ENCODE measurements at regions not wholly inside any gene's neighbourhood (a gene's known extent, or its start where the extent isn't known, plus 50 kb on each side); places are given as distances from the start of the nearest gene placed in this dataset.

GRCh38 chr2:136713739-136714138 lies 51.6 kb upstream of the THSD7B start:
- no peak overlapping the region for H3K14ac ChIP-seq (ENCODE audit: insufficient read depth, low read length)
- Mint-ChIP-seq H3K4me1 (no peaks in the 10 kb centered on the region), H3K9me3 (no peaks in the 10 kb centered on the region; a peak in 1 of 5 replicates)

More at GRCh38 chr2:136713739-136714138, 51.6 kb upstream of the THSD7B start:
- no peaks in the 10 kb centered on the region for H3K23me2 ChIP-seq (ENCODE audit: insufficient read length, low read depth, low read length, poor library complexity, severe bottlenecking)
- H3K23ac ChIP-seq (ENCODE audit: insufficient read length, low read depth, low read length): no peak overlapping the region
- no peak overlapping the region for H3K4me2 ChIP-seq (ENCODE audit: insufficient read depth, insufficient read length, low read length)
- no peak overlapping the region for H3K18ac ChIP-seq (ENCODE audit: insufficient read length, low read depth, low read length)
- H2BK15ac ChIP-seq (ENCODE audit: low read depth, low read length): no peak overlapping the region
- no peak overlapping the region for H3K27ac Mint-ChIP-seq
- no peaks in the 10 kb centered on the region for H4K20me1 ChIP-seq (ENCODE audit: control insufficient read depth, insufficient read depth, insufficient read length)
- no peak overlapping the region for H2BK12ac ChIP-seq (ENCODE audit: insufficient read length, low read depth, low read length)
- H4K91ac ChIP-seq (ENCODE audit: insufficient read length, low read depth, low read length): no peak overlapping the region
- WGBS (ENCODE audit: extremely low coverage, insufficient read length, low lambda C conversion rate): no CpG with 5 or more reads among the region's 2 CpGs
- no peak overlapping the region for H4K8ac ChIP-seq (replicated peaks; ENCODE audit: insufficient read length, low read depth, low read length)
- H3K4me1 ChIP-seq (ENCODE audit: insufficient read depth, low read length): no peaks in the 10 kb centered on the region
- H2AFZ ChIP-seq (ENCODE audit: low read length): no peak overlapping the region
- H3K27me3 ChIP-seq (ENCODE audit: insufficient read depth, low read length): no peaks in the 10 kb centered on the region
- no peak overlapping the region for H2AK5ac ChIP-seq (ENCODE audit: insufficient read length, low read length)
- H3K36me3 Mint-ChIP-seq (ENCODE audit: insufficient read depth in 1 of 3, low read depth in 3 of 3): no peaks in the 10 kb centered on the region
- H2BK5ac ChIP-seq (ENCODE audit: insufficient read length, low read length): no peak overlapping the region
- H3K79me1 ChIP-seq (ENCODE audit: insufficient read depth, low read depth, low read length, poor library complexity, severe bottlenecking): no peaks in the 10 kb centered on the region
- no peaks in the 10 kb centered on the region for H3K79me2 ChIP-seq (ENCODE audit: insufficient read depth, low read length)
- no peaks in the 10 kb centered on the region; the same call in none of the 2 replicates for H3K27me3 Mint-ChIP-seq (ENCODE audit: low read depth)
- no peak overlapping the region for H3T11ph ChIP-seq (ENCODE audit: low read length)
- H2BK120ac ChIP-seq (ENCODE audit: low read depth, low read length, poor library complexity, severe bottlenecking): no peak overlapping the region
- H3K56ac ChIP-seq (ENCODE audit: insufficient read length, low read depth, low read length): no peak overlapping the region
- H4K5ac ChIP-seq (ENCODE audit: insufficient read length, low read depth, low read length): no peak overlapping the region
- no peak overlapping the region for H2BK20ac ChIP-seq (ENCODE audit: low read depth, low read length, poor library complexity, severe bottlenecking)
- no peak overlapping the region for H3K9ac ChIP-seq (ENCODE audit: extremely low read depth, insufficient read length, low read length)
- H3K27ac ChIP-seq (ENCODE audit: insufficient read length, low read depth, low read length): no peak overlapping the region
- TF ChIP-seq CTCF (conservative IDR thresholded peaks at IDR 0.05): no peak
- no peak overlapping the region for H3K4ac ChIP-seq (ENCODE audit: low read depth, low read length)
- H3K4me3 Mint-ChIP-seq: no peak overlapping the region
- no peaks in the 10 kb centered on the region for H3K9me3 ChIP-seq (ENCODE audit: control insufficient read depth, low read depth, low read length)
- no peak for DNase-seq
